ENCODE measurements at regions not wholly inside any gene's neighbourhood (a gene's known extent, or its start where the extent isn't known, plus 50 kb on each side); places are given as distances from the start of the nearest gene placed in this dataset.
A peak's percentile ranks its signal among the peaks of the same experiment; 100 is the strongest.
"Not testable (repeated sequence)": the region's sequence is repeated elsewhere in the genome, so short reads cannot be mapped to it uniquely, and the experiment has no call there.

GRCh38 chr10:119996944-119997343 is 104.4 kb downstream of the SEC23IP start:
- DNase-seq (ENCODE audit: low spot score) = no peak

GRCh38 chr10:119997429-119997828 is 104.9 kb downstream of the SEC23IP start:
- DNase-seq (ENCODE audit: low spot score) = no peak

- no peak for DNase-seq (ENCODE audit: low spot score)
Measured at GRCh38 chr10:120002785-120003184, 110.3 kb downstream of the SEC23IP start.

- DNase-seq (ENCODE audit: low spot score) = no peak
Measured at GRCh38 chr10:120005207-120006201, 113.0 kb downstream of the SEC23IP start.

- no peak for DNase-seq (ENCODE audit: low spot score)
Measured at GRCh38 chr10:120007261-120007660, 114.7 kb downstream of the SEC23IP start.

- peak; percentile 9 for DNase-seq (ENCODE audit: low spot score)
Measured at GRCh38 chr10:120011359-120012130, 119.0 kb downstream of the SEC23IP start.

- peak; percentile 81 for DNase-seq (ENCODE audit: low spot score)
Measured at GRCh38 chr10:120012131-120012400, 119.5 kb downstream of the SEC23IP start.

- DNase-seq (ENCODE audit: low spot score) = no peak
Measured at GRCh38 chr10:120012566-120012965, 120.0 kb downstream of the SEC23IP start.

GRCh38 chr10:120014031-120014430 is 121.5 kb downstream of the SEC23IP start:
- DNase-seq (ENCODE audit: low spot score) = no peak

- DNase-seq (ENCODE audit: low spot score) = no peak
Measured at GRCh38 chr10:120015064-120015463, 122.5 kb downstream of the SEC23IP start.

GRCh38 chr10:120016906-120017305 is 124.4 kb downstream of the SEC23IP start:
- no peak for DNase-seq (ENCODE audit: low spot score)

GRCh38 chr10:120017733-120018417 is 125.3 kb downstream of the SEC23IP start:
- DNase-seq (ENCODE audit: low spot score) = no peak

GRCh38 chr10:120018695-120019094 is 126.2 kb downstream of the SEC23IP start:
- no peak for DNase-seq (ENCODE audit: low spot score)

GRCh38 chr10:120019568-120019967 is 127.0 kb downstream of the SEC23IP start:
- no peak for DNase-seq (ENCODE audit: low spot score)

- DNase-seq (ENCODE audit: low spot score) = no peak
Measured at GRCh38 chr10:120022357-120022756, 129.8 kb downstream of the SEC23IP start.

- DNase-seq (ENCODE audit: low spot score) = no peak
Measured at GRCh38 chr10:120034236-120034635, 141.7 kb downstream of the SEC23IP start.

- DNase-seq (ENCODE audit: low spot score) = no peak
Measured at GRCh38 chr10:120039046-120039445, 146.5 kb downstream of the SEC23IP start.

- DNase-seq (ENCODE audit: low spot score) = no peak
Measured at GRCh38 chr10:120039826-120040225, 147.3 kb downstream of the SEC23IP start.

GRCh38 chr10:120041807-120042559 is 149.5 kb downstream of the SEC23IP start:
- no peak for DNase-seq (ENCODE audit: low spot score)

- no peak for DNase-seq (ENCODE audit: low spot score)
Measured at GRCh38 chr10:120042705-120043104, 150.2 kb downstream of the SEC23IP start.

GRCh38 chr10:120047373-120047772 is 154.8 kb downstream of the SEC23IP start:
- DNase-seq (ENCODE audit: low spot score) = not testable (repeated sequence)

- no peak for DNase-seq (ENCODE audit: low spot score)
Measured at GRCh38 chr10:120047926-120048325, 155.4 kb downstream of the SEC23IP start.
